ENCODE measurements at regions not wholly inside any gene's neighbourhood (a gene's known extent, or its start where the extent isn't known, plus 50 kb on each side); places are given as distances from the start of the nearest gene placed in this dataset.

DNA sequence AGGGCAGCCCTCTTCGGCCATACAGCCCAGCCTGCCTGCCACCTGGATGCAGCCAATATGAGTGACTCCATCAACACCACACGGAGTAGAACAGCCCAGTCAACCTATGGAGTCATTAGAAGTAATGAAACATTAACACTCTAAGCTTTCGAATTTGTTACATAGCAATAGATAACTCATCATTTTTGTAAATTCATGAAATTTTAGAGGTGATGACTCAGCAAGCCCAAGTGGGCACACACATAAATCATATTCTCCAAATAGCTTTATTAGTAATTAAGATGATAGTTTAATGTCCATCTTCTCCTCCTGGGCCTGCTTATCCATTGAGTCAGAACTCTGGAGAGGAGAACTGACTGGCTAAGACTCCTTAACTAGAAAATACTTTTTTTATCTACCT, 335.0 kb upstream of the KCNH8 start:
- no peak for DNase-seq

DNA sequence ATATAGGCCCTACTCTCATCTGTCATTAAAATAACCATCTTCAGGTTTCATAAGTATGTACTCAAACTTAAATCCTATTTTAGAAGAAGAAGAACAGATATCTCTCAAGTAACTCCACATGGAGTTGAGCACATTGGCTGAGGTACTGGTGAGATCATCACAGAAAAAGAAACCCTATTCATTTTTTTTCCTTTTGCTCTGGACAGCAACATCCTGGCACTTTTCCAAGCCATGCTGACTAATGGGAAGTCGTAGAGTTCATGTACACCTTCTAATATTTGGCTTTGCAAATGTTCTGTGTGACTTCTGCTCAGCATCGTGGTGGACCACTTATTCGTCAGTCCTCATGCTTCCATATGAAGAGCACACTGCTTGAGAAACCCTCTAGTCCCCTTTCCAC, 336.0 kb upstream of the KCNH8 start:
- DNase-seq, result peak; percentile 2

DNA sequence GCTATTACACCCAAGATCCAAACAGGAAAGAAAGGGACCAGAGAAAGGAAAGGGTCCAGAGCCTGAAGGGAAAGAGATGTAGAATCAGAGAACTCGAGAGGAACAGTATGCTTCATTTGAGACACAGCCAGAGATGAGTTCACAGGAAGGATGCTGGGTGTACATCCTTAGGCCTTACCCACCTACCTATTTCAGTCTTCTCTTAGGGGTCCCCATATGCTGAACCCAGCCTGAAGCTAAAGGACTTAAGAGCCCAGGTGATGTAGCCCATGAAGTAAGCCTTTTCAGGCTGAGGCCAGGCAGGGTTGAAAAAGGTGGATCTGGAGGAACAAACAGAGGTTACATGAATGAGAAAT, 338.0 kb upstream of the KCNH8 start:
- DNase-seq, result no peak

DNA sequence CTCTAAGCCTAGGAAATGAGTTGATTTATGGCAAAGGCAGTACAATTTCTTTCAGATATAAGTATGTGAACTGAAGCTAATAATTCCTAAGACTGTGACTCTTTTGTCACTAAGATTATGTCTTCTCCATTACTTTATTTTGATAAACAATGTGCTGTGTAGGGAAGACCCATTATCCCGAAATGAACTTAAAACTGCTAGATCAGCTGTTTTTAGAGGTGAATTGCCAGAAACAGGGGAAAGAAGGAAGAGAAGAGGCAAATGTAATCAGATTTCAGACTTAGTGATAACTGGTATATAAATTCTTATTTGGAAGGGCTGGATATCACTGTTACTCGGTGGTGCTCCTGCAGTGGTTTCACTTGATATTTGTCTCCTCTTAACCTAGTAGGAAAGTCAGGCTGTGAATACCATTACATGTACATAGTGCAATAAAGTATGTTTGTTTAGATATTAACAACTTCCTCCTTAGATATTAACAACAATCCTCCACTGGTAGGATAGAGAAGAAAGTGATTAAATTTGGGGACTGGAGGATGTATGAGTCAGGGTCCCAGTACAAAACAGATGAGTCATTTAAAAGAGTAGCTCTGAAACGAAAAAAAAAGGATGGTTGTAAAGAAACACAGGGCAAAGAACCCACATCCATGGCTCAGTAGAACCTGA, 338.5 kb upstream of the KCNH8 start:
- DNase-seq, result no peak

DNA sequence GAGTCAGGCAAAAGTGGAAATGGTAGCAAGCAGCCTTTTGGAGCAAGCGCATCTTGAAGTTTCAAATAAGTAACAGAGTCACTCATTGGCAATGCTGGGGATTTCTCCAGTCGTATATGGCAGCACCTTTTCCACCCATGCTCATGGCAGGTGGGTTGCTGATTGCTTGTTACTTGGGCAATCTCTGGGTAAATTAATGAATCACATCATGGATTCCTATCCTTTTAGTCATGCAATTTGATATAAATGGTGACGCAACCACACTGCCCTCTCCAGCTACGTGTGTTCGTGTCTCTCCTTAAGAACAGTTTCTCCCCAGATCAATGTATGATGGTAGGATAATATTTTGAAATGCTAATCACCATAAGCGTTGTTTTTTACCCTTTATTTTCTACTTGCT, 339.9 kb upstream of the KCNH8 start:
- DNase-seq, result no peak

DNA sequence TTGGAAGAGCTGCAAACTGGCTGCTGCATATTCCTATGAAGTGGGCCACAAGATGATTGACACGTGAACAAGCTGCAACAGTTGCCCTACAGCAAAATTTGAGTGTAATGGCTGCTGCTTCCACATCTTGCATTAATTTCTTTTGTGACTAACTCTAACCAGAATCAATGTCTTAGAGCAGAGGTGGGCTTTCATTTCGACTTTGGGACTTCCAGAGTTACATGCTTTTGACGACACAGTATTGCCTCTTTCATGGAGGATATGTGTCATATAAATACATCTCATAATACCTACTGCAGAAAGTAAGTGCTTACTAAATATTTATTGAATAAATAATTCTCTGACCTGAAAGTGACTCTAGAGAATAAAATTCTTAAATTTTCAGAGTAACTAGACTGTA, 340.7 kb upstream of the KCNH8 start:
- DNase-seq, result no peak

DNA sequence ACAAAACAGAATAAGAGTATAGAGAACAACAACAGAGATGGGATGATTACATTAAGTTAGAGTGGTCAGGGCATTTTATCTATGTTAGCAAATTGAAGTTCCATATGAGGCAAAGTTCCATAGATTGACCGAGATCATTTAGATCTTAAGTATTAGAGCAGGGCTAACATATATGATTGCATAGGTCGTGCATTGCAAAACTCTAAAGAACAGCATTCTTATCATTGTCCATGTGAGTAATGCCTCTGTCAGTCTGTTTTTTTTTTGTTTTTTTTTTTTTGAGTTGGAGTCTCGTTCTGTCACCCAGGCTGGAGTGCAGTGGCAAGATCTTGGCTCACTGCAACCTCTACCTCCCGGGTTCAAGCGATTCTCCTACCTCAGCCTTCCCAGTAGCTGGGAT, 341.7 kb upstream of the KCNH8 start:
- DNase-seq, result no peak

DNA sequence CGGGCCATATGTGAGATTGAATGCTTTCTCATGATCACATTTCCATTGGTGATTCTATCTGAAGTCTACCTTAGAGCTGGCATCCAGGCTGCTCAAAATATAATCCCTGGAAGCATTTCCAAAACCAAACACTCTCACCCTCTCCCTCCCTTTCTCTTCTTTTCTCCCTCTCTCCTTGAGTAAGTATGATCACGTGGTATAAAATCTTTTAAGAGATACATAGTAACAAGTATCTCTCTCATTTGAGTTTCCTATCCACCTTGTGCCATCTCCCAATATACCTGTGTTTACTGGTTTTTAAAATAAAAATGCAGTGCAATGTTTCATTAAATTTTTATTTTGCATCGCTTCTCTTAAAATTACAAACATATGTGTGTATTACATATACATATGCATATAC, 350.9 kb upstream of the KCNH8 start:
- no peak for DNase-seq

DNA sequence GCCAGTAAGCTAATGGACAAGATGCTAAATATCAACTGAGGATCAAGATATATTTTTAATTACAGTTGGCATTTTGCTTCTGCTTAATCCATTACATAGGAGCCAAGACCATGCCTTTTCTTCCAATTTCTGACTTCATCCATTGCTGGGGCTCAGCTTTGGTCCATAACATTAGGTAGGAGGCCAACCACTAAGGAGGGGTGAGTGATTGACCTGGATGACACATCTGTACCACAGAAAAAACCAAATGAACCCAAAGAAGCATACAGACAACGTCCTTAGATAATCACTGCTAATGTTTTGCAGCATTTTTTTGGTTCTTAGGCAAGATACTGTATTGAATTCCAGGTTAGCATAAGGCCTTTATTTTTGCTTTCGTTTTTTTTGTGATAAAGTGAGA, 353.2 kb upstream of the KCNH8 start:
- DNase-seq, result no peak

DNA sequence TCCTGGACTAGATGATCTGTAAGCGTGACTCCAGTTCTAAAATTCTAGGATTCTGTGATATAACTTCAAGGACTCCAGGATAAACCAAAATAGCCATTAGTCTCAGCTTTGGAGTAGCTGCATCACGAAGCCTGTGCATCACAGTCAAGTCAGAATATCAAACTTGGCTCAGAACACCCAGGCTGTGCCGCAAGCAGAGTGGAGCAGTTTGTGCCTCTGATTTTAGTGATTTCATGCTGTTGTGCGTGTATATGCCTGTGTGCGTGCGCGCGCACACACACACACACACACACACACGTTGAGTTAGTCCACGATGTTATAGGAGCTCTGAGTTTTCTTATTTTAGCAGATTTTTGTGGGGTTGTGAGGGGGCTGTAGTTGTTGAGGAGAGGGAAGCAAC, 356.6 kb upstream of the KCNH8 start:
- no peak for DNase-seq

DNA sequence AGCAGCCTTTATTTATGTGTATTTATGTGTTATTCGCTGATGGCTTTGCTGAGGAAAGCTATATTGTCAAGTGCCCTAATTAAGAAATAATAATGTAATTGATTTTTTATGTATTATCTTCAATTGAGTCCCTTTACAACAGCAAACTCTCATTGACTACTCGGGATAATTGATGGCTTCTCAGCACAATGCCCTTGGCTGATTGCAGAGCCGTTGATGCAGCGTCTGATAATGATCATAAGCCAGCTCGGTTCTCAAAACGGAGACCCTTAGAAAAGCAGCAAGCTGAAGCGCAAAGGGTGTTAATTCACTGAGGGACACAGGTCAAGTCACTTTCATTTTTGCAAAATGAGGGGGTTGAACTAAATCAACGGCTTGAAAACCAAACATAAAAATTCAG, 357.1 kb upstream of the KCNH8 start:
- DNase-seq, result no peak

DNA sequence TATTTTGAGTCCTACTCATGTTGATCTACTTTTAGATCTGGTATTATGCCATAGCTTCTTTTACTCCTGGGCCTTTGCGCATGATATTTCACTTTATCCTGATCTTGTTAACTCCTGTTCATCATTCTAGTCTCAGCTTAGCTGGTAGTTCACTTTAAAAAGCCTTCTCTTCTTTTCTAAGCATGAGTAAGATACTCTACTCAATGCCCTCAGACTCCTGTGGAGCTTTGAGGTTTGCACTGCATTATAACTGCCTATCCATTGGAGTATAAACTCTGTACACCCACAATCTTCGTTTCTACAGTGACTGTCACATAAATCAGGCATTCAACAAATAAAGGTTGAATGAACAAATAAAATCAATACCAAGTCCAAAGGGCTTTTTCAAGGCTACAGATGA, 357.9 kb upstream of the KCNH8 start:
- no peak for DNase-seq

DNA sequence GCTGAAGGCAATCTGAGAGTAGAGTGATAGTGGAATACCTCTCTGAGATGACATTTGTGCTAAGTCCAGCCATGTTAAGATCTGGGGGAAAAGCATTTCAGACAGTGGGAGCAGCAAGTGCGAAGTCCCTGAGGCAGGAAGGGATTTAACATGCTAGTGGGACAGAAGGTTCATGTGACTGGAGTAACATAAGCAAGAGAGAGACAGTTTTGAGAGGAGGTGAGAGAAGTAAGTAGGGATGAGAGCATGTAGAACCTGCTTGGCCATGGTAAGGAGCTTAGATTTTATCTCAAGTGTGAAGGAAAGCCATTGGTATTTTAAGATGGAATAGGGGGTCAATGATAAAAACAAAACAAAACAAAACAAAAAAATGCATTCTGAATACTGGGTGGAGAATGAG, 358.6 kb upstream of the KCNH8 start:
- no peak for DNase-seq

DNA sequence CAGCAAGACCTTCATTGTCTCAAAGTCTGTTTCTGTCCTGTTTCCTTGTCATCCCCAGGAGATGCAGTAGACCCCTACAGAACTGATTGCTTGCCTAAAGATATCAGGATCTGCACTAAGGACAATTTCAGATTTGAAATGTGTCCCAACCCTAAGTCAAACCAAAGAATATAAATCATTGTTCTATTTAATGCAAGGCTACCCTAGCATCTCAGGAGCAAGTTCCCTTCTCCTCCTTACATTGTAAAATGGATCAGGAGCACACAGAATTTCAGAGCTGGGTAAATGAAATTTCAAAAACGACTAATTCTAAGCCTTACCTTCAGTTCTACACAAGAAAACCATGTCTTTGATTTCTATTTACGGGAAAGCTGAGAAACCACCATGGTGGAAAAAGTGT, 360.9 kb upstream of the KCNH8 start:
- no peak for DNase-seq

DNA sequence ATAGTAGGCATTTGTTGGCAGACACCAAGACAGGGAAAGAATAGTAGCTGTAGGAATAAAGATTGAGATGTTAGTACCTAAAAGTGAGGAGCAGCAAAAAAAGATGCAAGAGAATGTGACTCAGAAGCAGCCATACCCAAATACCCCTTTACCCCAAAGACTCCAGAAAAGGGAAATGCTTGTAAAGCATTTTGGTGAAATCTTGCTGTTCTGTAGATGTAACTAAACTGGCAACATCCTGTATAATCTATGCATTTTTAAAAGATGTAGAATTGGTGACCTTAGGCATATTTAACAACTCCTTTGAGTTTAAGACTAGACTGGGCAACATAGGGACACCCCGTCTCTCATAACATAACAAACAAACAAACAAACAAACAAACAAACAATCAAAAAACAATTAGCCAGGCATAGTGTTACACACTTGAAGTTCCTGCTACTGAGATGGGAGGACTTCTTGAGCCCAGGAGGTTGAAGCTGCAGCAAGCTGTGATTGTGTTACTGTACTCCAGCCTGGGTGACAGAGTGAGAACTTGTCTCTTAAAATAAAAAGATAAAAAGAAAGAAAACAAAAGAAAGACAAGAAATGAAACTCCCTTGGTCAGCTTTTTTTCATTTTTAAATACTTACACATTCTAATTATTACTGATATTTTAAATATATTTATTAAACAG, 361.5 kb upstream of the KCNH8 start:
- no peak for DNase-seq

DNA sequence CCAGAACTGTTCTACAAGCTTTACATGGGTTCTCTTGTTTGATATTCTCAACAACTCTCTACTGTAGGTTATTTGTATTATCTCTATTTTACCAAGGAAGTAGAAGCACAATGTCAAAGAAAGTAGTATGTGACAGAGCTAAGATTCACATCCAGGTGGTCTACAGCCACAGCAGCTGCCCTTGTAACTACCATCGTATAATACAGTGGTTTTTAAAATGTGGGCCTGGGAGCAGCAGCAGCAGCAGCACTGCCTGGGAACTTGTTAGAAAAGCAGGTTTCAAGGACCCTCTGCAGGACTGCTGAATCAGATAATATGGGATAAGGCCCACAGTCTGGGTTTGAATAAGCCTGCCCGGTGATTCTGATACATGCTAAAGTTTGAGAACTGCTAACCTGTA, 357.1 kb upstream of the SATB1 start:
- DNase-seq, result no peak

DNA sequence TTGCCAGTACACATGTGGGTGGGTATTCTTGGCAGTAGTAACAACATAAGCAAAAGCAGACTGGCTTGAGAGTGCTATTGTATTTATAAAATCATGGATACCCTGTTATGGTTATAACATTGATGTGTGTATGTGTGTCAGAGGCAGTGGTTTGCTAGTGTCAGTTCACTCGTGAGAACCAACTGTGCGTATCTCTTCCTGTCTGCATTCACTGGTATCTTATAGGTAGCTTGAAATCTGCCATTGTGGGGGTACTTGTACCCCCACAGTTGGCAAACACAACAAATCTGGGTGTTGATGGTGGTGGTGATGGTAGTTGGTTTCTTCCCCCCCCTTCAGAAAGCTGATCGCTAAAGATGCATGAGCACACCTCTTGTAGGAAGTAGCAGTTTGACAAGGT, 355.8 kb upstream of the SATB1 start:
- no peak for DNase-seq

DNA sequence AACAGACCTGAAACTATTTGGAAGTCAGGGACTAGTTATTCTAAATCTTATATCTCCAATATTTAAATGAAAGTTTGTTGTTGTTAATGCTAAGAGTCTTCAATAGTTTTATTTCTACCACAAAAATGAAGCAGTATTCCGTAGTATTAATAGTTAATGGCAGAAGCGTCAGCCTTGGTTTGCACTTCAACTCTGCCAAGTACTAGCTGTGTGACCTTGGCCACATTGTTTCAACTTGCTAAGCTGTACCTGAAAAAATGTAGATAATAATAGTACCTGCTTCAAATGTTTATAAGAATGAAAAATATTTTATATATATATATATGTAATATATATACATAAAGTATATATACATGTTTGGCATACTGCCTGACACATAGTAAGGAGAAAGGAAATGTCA, 354.6 kb upstream of the SATB1 start:
- no peak for DNase-seq

DNA sequence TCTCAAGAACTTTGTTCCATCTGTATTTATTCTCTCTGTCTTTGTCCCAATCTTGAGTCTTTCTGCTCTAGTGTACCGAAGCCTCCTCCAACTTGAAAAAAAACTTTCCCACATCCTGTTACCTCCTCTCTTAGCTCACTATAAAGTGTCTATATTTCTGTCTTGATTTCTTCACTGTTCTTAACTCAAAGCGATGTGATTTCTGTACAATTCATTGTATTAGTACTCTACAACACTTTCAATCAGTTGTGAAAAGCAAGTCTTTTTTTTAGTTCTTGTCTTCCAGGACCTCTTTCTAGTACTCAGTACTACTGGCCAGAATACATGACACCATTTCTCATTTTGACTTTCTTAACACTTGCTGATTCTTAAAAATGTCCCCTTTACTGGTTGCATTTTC, 353.5 kb upstream of the SATB1 start:
- no peak for DNase-seq

DNA sequence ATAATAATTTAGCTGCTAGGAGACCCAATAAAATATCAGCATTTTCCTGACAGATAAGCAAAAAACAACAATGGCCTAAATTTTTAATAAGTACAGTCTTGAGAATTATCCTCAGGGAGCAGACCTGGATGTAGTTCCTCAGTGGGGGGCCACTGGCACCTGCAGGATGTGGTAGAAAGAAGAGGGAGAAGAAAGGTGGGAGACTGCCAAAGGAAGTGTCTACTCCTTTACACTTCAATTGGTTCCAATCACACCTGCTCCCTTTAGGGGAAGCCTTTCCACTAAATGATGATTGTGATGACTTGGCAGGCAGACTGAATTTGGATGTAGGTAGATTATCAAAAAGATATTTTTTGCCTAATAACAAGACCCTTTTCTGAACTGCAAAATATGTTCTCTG, 353.0 kb upstream of the SATB1 start:
- no peak for DNase-seq

DNA sequence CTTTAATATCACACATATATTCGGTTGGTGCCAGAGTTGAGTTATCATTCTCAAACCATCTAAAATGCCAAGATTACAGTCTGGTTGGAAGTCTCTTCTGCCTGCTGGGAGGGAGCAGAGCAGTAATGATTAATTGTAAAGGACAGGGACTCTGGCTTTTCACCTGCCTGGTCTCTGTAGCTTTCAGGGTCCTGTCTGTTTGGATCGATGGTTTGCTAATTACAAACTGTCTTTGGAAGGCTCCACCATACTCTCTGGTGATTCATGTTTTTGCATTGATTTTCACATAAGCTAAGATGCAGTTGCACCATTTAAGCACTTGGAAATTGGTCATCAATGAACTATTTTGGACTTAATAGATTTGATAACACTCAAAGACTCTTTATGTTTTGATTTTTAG, 350.4 kb upstream of the SATB1 start:
- DNase-seq, result no peak

DNA sequence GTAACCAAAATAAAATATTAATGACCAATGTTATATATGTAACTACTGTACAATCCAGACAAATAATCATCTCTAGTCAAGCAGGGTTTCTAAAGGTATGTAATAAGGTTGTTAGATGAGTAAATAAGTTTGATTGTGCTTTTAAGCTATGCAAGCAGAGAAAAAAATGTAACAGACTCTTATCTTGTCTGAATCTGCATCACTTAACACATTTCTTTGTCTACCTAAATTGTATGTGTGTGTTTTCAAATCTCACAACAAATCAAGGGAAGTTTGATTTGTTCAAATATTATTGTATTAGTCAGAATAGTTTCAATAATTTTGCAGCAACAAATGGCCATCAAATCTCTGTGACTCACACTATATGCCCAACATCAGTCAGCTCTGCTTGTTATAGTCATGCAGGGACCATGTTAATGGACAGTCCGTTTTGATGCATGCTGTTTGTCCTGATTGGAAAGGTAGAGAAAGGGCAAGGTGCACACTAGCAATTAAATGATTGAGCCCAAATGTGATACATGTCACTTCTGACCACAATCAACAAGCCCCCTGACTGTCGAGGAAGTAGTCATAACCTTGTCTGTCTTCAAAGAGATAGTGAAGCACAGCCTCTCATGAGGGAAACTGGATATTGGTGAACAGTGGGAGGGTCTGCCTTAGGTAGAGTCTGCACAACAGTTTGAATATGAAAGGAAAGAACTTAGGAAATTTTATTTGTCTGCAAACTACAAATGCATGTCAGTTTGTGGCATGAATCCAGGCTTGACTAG, 349.4 kb upstream of the SATB1 start:
- DNase-seq, result no peak

DNA sequence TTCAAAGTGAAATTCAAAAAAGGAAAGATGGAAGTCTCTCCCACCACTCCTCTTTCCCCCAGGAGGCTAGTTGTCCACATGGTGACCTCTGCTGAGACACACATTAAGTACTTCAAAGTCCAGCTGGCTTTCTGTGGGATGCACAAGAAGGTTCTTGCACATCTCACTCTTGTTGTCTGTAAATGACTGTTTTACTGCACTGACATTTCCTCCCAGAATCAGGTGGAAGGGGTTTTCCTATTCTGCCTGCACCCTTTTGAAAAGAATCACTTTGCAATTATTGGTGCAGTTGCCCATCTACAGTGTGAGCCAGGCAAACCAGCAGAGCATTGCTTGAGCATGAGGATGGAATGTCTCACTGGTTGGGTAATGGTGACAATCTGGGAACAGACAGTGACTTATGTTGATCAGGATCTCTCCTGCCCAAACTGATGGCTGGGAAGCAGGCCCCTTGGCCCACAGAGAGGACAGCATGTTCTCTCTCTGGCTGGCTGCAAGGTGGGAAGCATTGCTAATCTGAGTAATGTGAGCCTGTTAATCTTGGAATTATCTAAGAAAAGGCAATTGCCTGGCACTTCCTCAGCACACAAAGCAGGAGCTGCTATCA, 347.7 kb upstream of the SATB1 start:
- no peak for DNase-seq

DNA sequence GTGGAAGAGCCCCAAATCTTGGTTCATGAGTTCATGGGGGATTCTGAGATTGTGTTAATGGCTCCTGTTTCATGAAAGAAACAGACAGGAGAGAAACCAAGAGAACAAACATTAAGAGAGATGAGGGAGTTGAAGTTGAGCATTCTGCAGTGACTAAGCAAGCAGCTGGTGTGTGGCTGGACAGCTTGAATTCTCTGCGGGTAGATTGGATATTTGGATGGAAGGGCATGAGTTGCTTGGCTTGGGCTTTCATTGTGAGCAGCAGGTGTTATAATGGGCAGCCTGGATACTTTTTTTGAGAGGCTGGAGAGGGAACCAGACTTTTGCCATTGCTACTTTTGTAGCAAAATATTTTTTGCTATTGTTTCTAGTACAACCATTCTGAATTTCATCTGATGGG, 346.8 kb upstream of the SATB1 start:
- DNase-seq, result no peak

All from NCI-H345 (cell line).